HFFc6 (cell line): ENCODE measurements at regions not wholly inside any gene's neighbourhood (a gene's known extent, or its start where the extent isn't known, plus 50 kb on each side); places are given as distances from the start of the nearest gene placed in this dataset.

Experiments
- DNase-seq: peaks from one replicate; pipeline ENCODE4 v3.0.0-alpha.2; 2018
- H3K27ac Mint-ChIP-seq: 2 replicates; pipeline ENCODE4 v1.8.0; 2020; ENCODE audit warnings: mild to moderate bottlenecking, mixed read lengths
- H3K27me3 Mint-ChIP-seq: 2 replicates; pipeline ENCODE4 v1.8.0; 2021; ENCODE audit warnings: mild to moderate bottlenecking, moderate library complexity, mixed read lengths; ENCODE audit not compliant: insufficient read depth
- H3K36me3 Mint-ChIP-seq: 2 replicates; pipeline ENCODE4 v1.8.0; 2021; ENCODE audit warnings: low read depth, mixed read lengths
- H3K4me1 Mint-ChIP-seq: 2 replicates; pipeline ENCODE4 v1.8.0; 2020; ENCODE audit warnings: low read depth, mixed read lengths
- H3K4me3 Mint-ChIP-seq: 2 replicates; pipeline ENCODE4 v1.8.0; 2020; ENCODE audit warnings: mild to moderate bottlenecking, moderate library complexity, mixed read lengths
- H3K9me3 Mint-ChIP-seq: 2 replicates; pipeline ENCODE4 v1.8.0; 2020; ENCODE audit warnings: mild to moderate bottlenecking, mixed read lengths
- TF ChIP-seq, protein P1 (sequence below): fragments of 200-600 bp; sonication (generic); IDR thresholded peaks from 2 replicates; pipeline ENCODE4 v1.5.0; 2021; ENCODE audit warnings: antibody characterized with exemption, mild to moderate bottlenecking

DNA sequence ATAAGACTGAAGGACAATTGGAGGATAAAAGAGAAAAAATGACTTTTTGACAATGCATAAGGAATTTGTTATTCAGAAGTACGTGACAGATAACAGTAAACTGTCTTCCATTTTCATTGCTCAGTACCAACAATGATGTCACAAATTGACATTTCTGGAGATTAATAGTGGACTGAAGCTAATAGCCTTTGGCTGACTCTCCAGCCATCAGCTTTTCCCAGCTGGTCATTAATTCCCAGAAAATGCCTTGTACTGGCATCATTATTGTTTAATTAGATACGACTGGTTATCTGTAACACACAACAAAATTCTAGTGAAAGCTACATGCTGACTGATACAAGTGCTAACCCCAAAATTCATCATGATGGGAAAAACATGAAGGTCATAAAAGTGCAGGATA lies 147.9 kb upstream of the FGF13 start:
- no peaks in the 10 kb centered on the region for H3K4me1 Mint-ChIP-seq
- H3K36me3 Mint-ChIP-seq: no peaks in the 10 kb centered on the region
- DNase-seq: no peak
- H3K27me3 Mint-ChIP-seq: no peaks in the 10 kb centered on the region; the same call in 1 of the 2 replicates
- no peak overlapping the region for H3K27ac Mint-ChIP-seq
- TF ChIP-seq, protein P1, sequence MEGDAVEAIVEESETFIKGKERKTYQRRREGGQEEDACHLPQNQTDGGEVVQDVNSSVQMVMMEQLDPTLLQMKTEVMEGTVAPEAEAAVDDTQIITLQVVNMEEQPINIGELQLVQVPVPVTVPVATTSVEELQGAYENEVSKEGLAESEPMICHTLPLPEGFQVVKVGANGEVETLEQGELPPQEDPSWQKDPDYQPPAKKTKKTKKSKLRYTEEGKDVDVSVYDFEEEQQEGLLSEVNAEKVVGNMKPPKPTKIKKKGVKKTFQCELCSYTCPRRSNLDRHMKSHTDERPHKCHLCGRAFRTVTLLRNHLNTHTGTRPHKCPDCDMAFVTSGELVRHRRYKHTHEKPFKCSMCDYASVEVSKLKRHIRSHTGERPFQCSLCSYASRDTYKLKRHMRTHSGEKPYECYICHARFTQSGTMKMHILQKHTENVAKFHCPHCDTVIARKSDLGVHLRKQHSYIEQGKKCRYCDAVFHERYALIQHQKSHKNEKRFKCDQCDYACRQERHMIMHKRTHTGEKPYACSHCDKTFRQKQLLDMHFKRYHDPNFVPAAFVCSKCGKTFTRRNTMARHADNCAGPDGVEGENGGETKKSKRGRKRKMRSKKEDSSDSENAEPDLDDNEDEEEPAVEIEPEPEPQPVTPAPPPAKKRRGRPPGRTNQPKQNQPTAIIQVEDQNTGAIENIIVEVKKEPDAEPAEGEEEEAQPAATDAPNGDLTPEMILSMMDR: no peak
- peaks cover 4% of the 10 kb centered on the region; the same call in 1 of the 2 replicates for H3K9me3 Mint-ChIP-seq
- no peak overlapping the region for H3K4me3 Mint-ChIP-seq

DNA sequence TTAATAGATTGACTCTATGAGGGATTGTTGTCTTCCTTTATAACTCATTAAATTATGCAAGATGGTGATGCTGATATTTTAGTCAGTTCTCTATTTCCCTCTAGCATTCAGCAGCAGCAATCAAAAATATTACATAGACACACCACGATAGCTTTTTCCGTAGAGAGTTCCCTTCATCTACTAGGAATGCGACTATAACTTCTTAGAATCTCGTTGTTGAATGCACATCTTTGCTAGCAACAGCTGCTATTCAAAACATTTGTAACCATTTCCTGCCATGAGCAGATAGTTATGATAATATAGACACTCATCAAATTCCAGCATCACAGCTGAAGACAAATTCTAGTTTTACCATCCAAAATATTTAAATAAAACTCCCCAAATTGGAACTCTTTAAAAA lies 147.4 kb upstream of the FGF13 start:
- no peak overlapping the region for H3K4me3 Mint-ChIP-seq
- H3K36me3 Mint-ChIP-seq: no peaks in the 10 kb centered on the region
- no peaks in the 10 kb centered on the region for H3K4me1 Mint-ChIP-seq
- TF ChIP-seq, protein P1: no peak
- H3K27me3 Mint-ChIP-seq: no peaks in the 10 kb centered on the region; the same call in 1 of the 2 replicates
- no peak overlapping the region for H3K27ac Mint-ChIP-seq
- DNase-seq: no peak
- H3K9me3 Mint-ChIP-seq: peaks cover 4% of the 10 kb centered on the region; the same call in 1 of the 2 replicates

DNA sequence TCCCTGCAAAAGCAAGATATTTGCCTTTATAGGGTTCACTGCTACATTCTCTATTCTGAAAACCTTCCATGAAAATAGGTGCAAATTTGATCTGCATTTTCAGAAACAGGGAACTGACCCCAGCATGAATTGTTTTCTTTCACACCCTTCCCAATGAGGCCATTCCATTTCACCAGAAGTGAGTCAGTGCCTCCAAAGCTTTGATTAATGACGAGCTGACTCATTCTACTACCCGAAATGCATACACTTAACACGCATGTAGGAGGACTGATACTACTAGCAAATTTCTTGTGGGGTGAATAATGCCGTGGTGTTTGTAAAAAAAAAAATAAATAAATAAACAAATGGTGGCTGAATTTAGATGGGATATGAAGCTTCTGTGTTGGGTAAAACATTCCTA lies 146.9 kb upstream of the FGF13 start:
- H3K9me3 Mint-ChIP-seq: peaks cover 4% of the 10 kb centered on the region; the same call in 1 of the 2 replicates
- H3K27ac Mint-ChIP-seq: no peak overlapping the region
- no peaks in the 10 kb centered on the region; the same call in 1 of the 2 replicates for H3K27me3 Mint-ChIP-seq
- no peak overlapping the region for H3K4me3 Mint-ChIP-seq
- H3K36me3 Mint-ChIP-seq: no peaks in the 10 kb centered on the region
- H3K4me1 Mint-ChIP-seq: no peaks in the 10 kb centered on the region
- TF ChIP-seq, protein P1: no peak
- no peak for DNase-seq

DNA sequence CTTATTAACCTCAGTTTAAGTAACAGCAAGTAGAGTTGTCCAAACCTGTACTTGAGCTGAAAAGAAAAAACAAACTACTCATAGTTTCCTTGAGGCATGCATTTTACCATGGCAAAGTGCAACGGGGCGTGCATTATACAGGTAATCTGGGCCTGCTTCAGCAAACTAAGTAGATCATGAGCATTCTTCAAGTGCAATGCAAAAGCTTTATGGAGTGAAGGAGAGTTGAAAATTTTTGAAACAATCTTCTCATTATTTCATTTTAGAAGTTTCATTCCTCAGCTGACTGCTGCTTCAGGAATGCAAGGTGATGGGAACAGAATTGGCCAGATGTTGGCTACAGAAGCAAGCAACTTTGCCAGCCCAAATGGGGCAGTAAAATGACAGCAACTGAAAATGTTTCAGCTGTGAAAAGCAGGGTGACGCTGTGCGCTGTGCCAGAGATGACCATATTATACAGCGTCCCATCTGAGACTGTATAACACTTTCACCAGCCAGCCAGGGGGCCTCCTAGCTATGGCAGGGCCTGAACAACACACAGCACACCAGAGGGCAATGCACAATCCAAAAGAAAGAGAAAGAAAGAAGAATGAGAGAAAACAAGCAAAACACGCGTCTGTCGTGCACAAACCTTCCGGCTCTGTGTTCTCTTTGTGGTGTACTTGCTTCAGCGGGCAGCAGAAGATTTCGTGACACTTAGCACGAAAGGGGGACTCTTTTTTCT lies 145.5 kb upstream of the FGF13 start:
- H3K27me3 Mint-ChIP-seq: no peaks in the 10 kb centered on the region; the same call in 1 of the 2 replicates
- H3K36me3 Mint-ChIP-seq: no peaks in the 10 kb centered on the region
- no peak overlapping the region for H3K27ac Mint-ChIP-seq
- H3K4me1 Mint-ChIP-seq: no peaks in the 10 kb centered on the region
- no peaks in the 10 kb centered on the region for H3K9me3 Mint-ChIP-seq
- DNase-seq: no peak
- TF ChIP-seq, protein P1: no peak
- H3K4me3 Mint-ChIP-seq: no peak overlapping the region

DNA sequence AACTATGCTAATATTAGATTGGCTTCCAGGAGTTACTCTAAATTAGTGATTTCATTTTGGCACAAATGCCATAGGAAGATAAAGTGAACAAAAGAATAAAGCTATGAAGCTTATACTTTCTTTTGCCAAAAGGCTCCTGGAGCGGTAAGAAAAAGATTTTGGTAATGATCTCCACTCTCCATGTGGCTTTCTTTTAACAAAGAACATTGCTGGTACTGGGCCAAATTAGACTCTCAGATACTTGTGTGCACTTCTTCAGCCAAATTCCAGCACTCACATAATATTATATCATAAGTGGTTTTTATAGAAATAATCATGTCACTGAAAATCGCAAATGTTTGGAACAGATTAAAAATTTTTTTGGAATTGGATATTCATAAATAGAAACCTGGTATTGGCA lies 142.4 kb upstream of the FGF13 start:
- Mint-ChIP-seq H3K36me3 (no peaks in the 10 kb centered on the region), H3K9me3 (no peaks in the 10 kb centered on the region), H3K27me3 (no peaks in the 10 kb centered on the region), H3K4me3 (no peak overlapping the region), H3K27ac (no peak overlapping the region), H3K4me1 (no peaks in the 10 kb centered on the region)
- TF ChIP-seq, protein P1: no peak
- DNase-seq: no peak
